ACHN (cell line): ENCODE measurements at regions not wholly inside any gene's neighbourhood (a gene's known extent, or its start where the extent isn't known, plus 50 kb on each side); places are given as distances from the start of the nearest gene placed in this dataset.

ENCODE experiments used
- DNase-seq: peaks from one replicate; pipeline ENCODE4 v3.0.0-alpha.2; 2015
- in situ Hi-C: cut with HindIII; loops from 2 replicates; pipeline ENCODE4 v1.10.0; 2017; ENCODE audit warnings: low sequenced_read_pairs, low pct_ligation_motif_present, low pct_unique_long_range_greater_than_20kb

DNA sequence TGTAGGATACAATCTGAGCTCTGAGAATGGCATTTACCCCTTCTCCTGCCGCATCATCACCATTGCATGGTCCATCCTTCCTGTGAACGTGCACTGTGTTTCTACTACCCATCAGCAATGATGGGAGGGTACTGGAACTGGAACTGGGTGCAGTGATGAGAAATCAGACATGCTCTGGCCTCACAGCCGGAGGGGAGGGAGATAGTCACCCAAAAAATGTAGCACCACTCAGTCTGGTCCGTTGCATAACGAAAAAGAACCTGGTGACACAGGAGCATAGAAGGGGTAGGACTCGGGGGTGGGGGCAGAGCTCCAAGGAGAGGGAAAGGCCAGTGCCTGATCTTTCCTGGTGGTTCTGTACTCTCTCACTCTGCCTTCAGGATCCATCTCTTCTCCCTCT is 205.0 kb downstream of the RPLP1 start:
- in situ Hi-C loops, result no loop called here
- no peak for DNase-seq

DNA sequence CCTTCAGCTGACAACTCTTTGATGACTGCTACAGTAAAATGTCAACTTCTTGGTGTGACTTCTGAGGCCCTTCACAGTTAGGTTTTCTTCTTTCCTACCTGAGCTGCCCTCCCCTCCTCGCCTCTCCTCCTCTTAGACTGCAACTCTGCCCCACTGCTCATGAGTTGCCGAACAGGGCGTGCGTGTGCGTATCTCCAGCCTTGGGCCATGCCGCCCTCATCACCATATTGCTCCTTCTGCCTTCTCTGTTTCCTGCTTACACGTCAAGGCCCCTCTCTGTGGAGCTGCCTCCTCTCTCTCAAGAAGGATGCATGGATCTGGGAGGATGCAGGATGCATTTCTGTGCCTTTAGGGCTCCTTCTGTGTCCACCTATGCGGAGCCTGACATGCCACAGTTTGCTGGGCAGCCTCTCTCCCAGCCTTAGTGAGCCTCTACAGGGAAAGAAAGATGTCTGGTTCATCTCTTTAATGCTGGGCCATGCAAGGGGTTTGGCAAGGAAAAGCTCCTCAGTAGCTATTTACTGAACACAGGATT is 205.9 kb downstream of the RPLP1 start:
- in situ Hi-C loops, result no loop called here
- no peak for DNase-seq

- in situ Hi-C loops, result no loop called here
- no peak for DNase-seq
Measured at GRCh38 chr15:69659454-69660050, 206.9 kb downstream of the RPLP1 start.

GRCh38 chr15:69660114-69660513 is 207.5 kb downstream of the RPLP1 start:
- DNase-seq, result no peak

DNA sequence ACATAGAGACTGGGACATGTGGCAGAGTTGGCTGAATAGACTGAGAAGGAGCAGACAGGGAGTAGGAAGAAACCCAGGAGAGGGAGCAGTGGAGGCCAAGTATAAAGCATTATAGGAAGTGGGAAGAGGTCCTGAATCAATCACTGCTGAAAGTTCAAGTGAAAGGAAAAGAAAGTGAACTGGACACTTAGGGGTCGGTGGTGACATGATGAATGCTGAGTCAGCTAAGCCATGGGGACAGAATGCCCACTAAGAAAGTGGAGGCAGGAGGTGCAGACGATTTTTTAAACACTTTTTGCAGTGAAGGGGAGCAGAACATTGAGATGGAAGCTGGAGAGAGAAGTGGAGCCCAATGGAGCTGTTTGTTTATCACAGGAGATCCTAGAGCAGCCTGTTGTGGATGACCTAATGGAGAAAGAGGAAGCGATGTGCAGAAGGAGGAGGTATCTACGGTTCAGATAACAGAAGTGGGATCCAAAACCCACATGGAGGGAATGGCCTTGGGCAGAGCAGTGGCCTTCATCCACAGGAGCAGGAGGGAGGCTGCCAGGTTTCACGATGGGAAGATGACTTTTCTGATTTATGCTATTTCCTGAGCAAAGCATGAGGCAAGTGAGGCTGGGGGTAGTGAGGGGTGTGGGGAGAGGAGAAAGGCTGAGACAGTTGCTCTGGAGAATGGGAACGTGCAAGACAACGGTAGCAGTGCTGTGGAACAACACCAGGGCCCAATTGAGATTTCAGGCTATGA is 208.2 kb downstream of the RPLP1 start:
- no peak for DNase-seq
- in situ Hi-C loops, result no loop called here

More at GRCh38 chr15:69660114-69660513, 207.5 kb downstream of the RPLP1 start:
- in situ Hi-C loops, result no loop called here

DNA sequence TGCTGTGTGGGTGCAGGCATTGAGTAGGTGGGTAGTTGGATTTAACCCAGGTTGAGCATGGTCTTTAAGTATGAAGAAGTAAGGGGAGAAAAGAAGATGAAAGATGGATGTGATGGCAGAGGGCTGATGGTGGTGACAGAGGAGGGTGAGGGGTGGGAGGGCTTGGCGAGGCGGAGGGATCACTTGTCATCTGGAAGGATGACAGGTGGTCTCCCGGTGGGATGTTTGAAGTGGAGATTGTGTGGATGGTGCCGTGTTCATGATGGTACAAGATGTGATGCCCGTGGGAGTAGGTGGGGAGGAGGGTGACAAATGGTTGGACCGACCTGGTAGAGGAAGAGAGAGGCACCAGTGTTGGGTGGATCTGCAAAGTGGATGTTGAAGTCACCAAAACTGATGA is 208.8 kb downstream of the RPLP1 start:
- DNase-seq, result no peak
- in situ Hi-C loops, result no loop called here

- in situ Hi-C loops, result no loop called here
- no peak for DNase-seq
Measured at GRCh38 chr15:69661871-69662644, 209.4 kb downstream of the RPLP1 start.

GRCh38 chr15:69662645-69663000 is 210.0 kb downstream of the RPLP1 start:
- in situ Hi-C loops, result no loop called here
- DNase-seq, result no peak

- in situ Hi-C loops, result no loop called here
- no peak for DNase-seq
Measured at GRCh38 chr15:69663441-69663840, 210.8 kb downstream of the RPLP1 start.

- no peak for DNase-seq
- in situ Hi-C loops, result no loop called here
Measured at GRCh38 chr15:69663982-69664381, 211.4 kb downstream of the RPLP1 start.

GRCh38 chr15:69664572-69665571 is 212.3 kb downstream of the RPLP1 start:
- DNase-seq, result no peak
- in situ Hi-C loops, result no loop called here

GRCh38 chr15:69665641-69666111 is 213.1 kb downstream of the RPLP1 start:
- in situ Hi-C loops, result no loop called here
- no peak for DNase-seq

DNA sequence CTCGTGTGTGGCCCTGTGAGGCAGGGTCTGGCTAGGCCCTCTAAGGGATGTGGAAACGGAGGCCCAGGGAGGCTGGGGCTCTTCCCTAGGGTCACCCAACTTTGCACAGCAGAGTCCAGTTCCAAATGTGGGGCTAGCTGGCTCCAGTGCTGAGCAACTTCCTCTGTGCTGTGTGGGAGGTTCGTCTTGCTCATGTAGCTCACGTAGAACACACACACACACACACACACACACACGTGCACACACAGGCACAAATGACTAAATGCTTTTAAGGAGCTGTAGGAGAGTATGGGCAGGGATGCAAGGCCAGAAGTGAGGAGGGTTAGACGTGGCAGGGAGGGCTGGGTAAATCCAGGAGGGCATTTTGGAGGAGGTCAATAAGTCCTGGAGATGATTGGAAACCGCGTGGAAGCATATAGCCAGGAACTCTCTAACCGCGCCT is 213.8 kb downstream of the RPLP1 start:
- DNase-seq, result no peak
- in situ Hi-C loops, result no loop called here

- DNase-seq, result no peak
- in situ Hi-C loops, result no loop called here
Measured at GRCh38 chr15:69666921-69667811, 214.5 kb downstream of the RPLP1 start.

- no peak for DNase-seq
- in situ Hi-C loops, result no loop called here
Measured at GRCh38 chr15:69668039-69668705, 215.6 kb downstream of the RPLP1 start.

DNA sequence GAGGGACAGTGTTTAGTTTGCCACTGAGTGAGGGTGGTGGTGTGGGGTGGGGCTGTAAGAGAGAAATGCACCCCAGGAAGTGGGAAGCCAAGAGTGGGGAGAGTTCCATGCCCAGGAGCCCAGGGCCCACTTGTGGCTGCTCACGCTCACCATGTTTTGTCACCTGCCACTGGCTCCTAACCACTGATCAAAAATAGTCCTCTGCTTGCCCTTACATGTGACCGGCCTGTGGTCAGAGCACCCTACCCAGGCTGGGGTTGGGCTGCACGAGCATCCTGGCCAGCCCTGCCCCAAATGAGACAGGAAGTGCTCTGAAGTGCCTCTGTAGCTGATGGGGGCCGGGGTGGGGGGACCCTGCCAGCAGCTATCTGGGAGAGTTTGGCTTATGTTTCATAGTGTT is 216.3 kb downstream of the RPLP1 start:
- DNase-seq, result no peak
- in situ Hi-C loops, result no loop called here

DNA sequence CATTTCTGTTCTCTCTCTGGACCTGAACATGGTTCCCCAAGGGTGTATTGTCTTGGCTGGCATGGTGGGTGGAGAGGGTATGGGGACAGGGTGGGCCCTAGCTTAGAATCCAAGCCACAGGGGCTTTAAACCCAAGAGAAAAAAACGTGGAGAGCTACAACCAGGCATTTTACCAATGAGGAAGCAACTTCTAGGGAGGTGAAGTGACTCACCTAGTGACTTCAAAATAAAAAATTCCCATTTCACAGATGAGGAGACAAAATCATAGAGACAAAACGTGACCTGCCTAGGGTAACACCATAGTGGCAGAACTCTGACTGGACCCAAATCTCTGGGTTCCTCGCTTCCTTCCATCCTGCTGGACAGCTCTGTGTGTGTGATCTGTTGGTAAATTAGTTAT is 216.8 kb downstream of the RPLP1 start:
- in situ Hi-C loops, result no loop called here
- no peak for DNase-seq
